ENCODE measurements at regions not wholly inside any gene's neighbourhood (a gene's known extent, or its start where the extent isn't known, plus 50 kb on each side); places are given as distances from the start of the nearest gene placed in this dataset.

GRCh38 chr6:85116475-85116874, 333.4 kb upstream of the NT5E start:
- no peaks in the 10 kb centered on the region for H3K9me3 ChIP-seq (replicated peaks in 1 of 3)
- no peaks in the 10 kb centered on the region for H3K36me3 ChIP-seq (replicated peaks in 1 of 2)
- DNase-seq: no peak
- 75 to 84% (median 82%) methylated on average over 3 of the region's 3 CpGs for WGBS, 4 donors
- H3K4me1 ChIP-seq (replicated peaks in 1 of 2): no peaks in the 10 kb centered on the region
- no peak overlapping the region for H3K4me3 ChIP-seq
- intact Hi-C loops (cut with DNase I): no loop called here
- H3K27ac ChIP-seq: no peak overlapping the region
- no peak for TF ChIP-seq CTCF (IDR thresholded peaks at IDR 0.05)
- no peak for TF ChIP-seq POLR2A (IDR thresholded peaks at IDR 0.05)
- no peaks in the 10 kb centered on the region for H3K27me3 ChIP-seq

GRCh38 chr6:85115876-85116275, 334.0 kb upstream of the NT5E start:
- intact Hi-C loops (cut with DNase I): no loop called here
- H3K27me3 ChIP-seq: no peaks in the 10 kb centered on the region
- 62 to 75% (median 63%) methylated on average over 2 of the region's 2 CpGs for WGBS, 4 donors

GRCh38 chr6:85115376-85115775, 334.5 kb upstream of the NT5E start:
- Histone ChIP-seq H3K4me3 (no peak overlapping the region), H3K27me3 (no peaks in the 10 kb centered on the region), H3K4me1 (replicated peaks in 1 of 2) (no peaks in the 10 kb centered on the region), H3K27ac (no peak overlapping the region), H3K36me3 (replicated peaks in 1 of 2) (no peaks in the 10 kb centered on the region), H3K9me3 (replicated peaks in 1 of 3) (no peaks in the 10 kb centered on the region)
- no peak for DNase-seq
- TF ChIP-seq CTCF (IDR thresholded peaks at IDR 0.05): no peak
- no peak for TF ChIP-seq POLR2A (IDR thresholded peaks at IDR 0.05)
- intact Hi-C loops (cut with DNase I): no loop called here
- WGBS, 4 donors: 61 to 79% (median 68%) methylated on average over 6 of the region's 6 CpGs

More at GRCh38 chr6:85115876-85116275, 334.0 kb upstream of the NT5E start:
- Histone ChIP-seq H3K4me1 (replicated peaks in 1 of 2) (no peaks in the 10 kb centered on the region), H3K36me3 (replicated peaks in 1 of 2) (no peaks in the 10 kb centered on the region), H3K9me3 (replicated peaks in 1 of 3) (no peaks in the 10 kb centered on the region), H3K4me3 (no peak overlapping the region), H3K27ac (no peak overlapping the region)
- TF ChIP-seq POLR2A (IDR thresholded peaks at IDR 0.05): no peak
- TF ChIP-seq CTCF (IDR thresholded peaks at IDR 0.05): no peak
- DNase-seq: no peak

DNA sequence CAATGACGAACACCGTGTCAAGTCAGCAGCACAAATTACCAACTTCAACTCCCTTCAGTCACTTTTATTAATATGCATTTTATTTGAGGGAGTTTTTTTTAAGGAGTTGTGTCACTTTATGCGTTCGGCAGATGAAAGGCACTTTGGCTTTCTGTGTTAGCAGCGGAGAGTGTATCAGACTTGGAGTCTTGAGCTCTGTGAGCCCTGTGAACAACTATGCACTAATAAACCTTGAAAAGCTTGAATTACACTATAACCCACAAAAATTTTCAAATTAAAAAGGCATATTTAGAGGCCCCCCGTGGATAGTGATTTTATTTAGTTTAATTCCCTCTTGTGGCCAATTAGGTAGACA, 335.3 kb upstream of the NT5E start:
- TF ChIP-seq CTCF (IDR thresholded peaks at IDR 0.05): no peak
- no peak for TF ChIP-seq POLR2A (IDR thresholded peaks at IDR 0.05)

More for the DNA sequence above, 335.3 kb upstream of the NT5E start:
- 43 to 54% (median 49%) methylated on average over 6 of the region's 6 CpGs for WGBS, 4 donors
- intact Hi-C loops (cut with DNase I): no loop called here
- Histone ChIP-seq H3K36me3 (replicated peaks in 1 of 2) (no peaks in the 10 kb centered on the region), H3K9me3 (replicated peaks in 1 of 3) (no peaks in the 10 kb centered on the region), H3K4me3 (peak overlapping the region in 1 of 4 donors; percentile 20), H3K27ac (no peak overlapping the region), H3K4me1 (replicated peaks in 1 of 2) (no peaks in the 10 kb centered on the region), H3K27me3 (no peaks in the 10 kb centered on the region)
- no peak for DNase-seq
